NCI-H524 (cell line): ENCODE measurements at regions not wholly inside any gene's neighbourhood (a gene's known extent, or its start where the extent isn't known, plus 50 kb on each side); places are given as distances from the start of the nearest gene placed in this dataset.
A peak's percentile ranks its signal among the peaks of the same experiment; 100 is the strongest.

Experiments
- DNase-seq, 2 experiments: peaks; one replicate each; lab custom pipeline; 2025; lab: John Stamatoyannopoulos, UW

DNA sequence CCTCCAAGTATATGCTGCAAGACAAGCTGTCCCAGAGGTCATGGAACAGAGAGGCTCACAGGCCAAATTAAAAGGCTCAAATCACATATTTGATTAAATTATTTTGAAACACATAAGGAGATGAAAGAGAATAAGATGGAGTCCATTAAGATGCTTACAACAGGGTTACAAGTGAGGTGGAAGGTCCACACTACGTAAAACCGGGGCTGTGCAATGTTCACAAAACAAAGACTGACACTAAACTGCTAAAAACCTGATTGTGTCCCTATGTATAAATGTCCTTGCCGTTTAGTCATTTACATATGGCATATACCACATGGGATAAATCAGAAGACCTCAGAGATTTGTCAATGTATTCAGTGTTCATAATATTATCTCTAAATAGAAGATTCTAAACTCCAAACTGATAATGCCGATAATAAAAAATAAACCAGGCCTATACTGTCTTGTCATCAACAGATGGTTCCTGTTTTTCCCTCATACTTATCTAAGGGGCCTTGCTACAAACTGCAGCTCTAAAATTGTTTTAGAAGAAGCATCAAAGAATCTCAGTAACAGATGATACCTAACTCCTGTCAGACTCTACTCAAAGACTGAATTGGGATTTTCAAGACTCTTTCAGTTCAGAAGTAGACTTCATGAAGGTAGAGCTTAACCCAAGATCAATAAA, 51.8 kb upstream of the RIPOR2 start:
- DNase-seq: no peak

DNA sequence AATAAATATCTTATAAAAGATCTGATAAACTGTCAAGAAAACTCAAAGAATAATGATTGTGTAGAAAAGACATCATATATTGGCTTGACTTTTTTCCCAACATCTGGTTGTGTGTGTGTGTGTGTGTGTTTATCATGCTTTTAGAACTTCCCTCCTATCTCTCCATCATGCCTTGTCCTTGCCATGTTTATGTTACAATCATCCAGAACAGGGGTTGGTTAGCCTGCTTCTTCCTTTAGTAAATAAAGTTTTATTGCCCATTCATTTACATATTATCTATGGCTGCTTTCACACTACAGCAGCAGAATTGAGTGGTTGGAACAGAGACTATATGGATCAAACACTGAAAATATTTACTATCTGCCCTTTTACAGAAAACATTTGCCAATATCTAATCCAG, 52.8 kb upstream of the RIPOR2 start:
- no peak for DNase-seq

DNA sequence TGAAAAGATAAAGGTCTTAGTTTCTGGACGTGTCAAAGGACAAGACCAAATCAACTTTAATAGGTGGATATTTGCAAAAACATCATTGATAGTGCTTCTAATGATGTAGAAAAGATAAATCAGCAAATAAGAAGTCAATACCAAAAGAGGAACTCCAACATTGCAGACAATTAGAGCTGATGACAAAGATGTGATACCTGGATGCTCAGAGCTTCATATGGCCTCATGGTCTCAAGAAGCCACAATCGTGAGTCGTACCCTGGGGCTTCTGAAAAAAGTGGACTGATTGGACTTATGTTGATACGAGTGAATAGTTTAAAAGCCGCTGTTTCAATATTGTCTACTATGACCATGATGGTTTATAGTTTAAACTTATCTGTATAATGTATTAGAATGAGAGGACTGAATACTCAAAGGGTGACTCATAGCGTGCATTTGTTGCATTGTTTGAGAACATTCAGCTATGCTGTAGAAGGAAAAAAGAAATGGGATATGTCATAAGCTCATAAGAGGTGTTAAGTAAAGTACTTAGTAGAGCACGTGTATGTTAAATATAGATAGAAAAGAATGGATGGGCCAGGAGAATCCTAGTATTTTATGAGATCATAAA, 54.6 kb upstream of the RIPOR2 start:
- DNase-seq: no peak

DNA sequence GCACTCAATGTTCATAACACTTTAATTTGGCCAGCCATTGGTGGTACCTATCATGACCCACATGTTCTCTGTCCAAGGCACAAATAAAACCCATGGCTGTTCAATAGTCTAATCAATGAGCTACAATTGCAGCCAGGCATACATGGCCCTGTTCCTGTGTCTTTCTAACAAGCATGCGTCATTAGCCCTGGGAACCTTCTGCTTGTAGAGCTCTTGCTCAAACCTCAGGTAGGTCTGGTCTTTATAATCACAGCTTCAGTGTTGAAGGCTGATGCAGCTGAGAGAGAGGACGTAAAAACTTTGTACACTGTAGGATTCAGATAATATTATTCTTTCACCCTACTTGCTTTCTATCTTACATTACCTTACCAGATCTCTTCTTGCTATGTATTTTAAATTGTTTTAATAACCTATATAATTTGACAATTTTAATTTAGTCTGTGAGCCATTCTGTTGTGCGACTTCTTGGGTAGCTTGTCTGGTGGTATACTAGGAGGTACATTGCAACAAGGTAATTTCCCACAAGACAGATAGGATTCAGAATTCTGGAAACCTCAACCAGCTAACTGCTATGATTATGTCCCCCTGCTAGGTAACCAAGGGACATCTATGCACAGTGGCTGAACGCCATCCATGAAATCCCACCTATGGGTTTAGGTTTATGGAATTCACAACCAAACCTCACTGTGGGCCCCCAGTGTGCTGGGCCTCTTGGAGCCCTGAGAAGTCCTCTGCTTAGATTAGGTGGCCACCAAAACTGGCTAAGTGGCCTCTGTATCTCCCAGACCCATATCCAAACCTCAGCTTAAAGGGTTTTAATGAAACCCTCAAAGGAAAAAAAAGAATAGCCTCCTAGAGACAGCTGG, 55.4 kb upstream of the RIPOR2 start:
- no peak for DNase-seq

DNA sequence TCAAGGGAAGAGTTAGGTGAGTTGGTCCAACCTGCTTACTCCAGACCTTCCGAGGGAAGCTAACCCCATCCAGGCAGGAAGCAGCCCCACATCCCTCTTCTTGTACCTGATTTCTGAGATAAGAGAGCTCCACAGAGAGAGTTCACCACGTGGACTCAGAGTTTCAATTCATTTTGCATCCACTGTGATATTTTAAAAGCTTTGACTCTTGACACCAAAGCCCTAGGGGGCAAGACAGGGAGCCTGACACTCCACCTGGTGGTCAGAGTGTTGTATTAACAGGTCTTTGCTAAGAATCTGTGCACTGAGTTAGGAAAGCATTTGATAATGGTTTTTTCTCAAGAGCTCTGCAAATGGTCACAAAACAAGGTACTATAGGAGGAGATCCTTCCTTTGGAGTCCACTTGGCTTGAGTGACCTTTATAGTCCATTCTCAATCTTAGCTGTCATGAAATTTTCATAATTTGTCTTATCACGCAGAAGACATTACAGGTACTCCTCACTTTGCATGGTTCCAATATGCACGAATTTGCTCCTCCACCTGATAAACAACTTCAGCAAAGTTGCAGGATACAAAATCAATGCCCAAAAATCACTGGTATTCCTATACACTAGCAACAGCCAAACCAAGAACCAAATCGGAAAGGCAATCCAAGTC, 56.2 kb upstream of the RIPOR2 start:
- DNase-seq: peak; percentile 42 to 72

DNA sequence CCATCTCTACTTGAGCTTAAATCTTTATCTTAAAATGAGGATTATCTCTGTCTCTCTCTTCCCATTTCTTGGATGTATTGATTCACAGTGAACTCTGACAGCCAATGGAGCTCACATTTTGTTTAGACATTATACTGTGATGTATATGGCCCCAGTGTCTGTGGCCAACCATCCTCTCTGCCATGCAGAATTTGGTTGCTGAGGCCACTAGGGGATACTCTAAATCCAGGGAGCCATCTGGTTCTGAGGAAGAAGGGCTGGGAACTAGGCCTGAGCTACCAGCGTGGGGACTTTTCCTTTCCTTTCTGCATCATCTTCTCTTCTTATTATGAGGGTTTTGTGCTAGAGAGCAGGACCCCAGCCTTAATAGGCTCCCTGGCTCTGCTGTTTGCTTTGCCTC, 59.1 kb upstream of the RIPOR2 start:
- no peak for DNase-seq

DNA sequence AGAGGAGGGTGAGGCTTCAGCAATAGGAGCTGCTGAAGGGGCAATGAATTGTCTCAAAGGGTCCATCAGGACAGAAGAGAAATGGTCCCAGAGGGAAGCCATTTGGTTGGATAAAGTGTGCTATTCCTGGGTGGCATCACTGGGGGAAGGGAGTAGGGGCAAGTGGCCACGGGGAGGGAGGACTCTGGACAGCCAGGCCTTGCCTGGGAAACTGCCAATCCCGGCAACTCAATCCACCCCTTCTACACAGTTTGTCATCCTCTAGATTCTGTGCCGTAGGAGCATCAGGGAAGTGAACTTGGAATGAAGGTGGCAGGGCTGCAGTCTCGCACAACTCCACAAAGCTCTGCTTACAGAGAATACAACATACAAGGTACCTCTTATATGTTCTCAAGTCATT, 59.5 kb upstream of the RIPOR2 start:
- DNase-seq: no peak

DNA sequence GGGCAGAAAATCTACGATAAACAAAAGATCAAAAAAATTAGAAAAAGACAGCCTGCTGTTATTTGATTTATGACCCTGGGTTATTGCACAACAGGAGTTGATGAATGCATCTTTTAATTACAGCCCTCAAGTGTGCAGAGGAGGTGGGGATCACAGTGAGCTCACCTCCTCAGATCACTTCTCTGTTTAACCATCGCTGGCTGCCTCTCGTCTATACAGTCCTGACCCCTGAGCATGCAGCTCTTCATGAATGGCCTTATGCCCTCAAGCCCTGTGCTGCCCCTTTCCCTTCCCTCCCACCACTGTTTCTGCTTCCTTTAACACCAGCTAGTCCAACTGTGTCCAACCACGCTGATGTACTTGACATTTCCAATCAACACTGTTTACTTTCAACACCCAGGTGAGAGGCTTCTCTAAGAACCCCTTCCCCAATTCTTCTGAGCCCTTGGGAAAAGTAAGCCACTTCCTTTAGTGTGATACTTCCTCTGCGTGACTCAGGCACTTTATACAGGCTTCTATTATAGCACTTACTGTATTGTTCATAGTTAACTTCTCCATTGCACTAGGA, 60.6 kb upstream of the RIPOR2 start:
- no peak for DNase-seq

DNA sequence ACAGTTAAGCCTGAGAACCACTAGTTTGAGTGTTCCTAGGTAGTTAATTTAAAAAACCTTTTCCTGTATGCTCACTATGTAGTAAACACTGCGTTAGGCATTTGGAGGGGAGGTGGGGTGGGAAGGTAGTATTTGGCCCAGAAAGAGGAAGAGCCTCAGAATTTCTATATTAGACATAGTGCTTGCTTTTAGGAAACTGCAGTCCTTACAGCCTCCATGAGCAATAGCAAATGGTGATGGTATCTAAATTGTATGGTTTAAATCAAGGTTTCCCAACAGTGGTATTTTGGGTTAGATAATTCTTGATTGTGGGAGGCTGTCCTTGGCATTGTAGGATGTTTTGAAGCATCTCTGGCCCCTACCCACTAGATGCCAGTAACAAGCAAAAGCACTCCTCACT, 61.5 kb upstream of the RIPOR2 start:
- DNase-seq: no peak

DNA sequence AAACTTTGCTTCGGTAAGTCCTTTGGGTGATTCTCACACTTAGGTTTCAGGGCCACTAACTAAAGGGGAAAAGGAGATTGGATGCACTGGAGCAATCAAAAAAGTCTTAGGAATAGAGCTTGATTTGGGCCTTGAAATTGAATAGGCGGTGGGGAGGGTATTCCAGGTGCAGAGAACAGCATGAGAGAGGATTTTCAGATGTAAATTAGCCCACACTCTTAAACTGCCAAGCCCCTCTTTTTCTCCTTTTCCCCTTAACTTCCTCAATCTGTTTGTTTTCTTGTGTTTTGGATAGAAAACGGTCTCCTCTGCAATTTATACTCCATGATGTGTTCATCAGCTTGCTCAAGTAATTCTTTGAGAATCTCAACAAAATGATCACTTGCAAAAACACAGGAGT, 62.1 kb upstream of the RIPOR2 start:
- DNase-seq: no peak

DNA sequence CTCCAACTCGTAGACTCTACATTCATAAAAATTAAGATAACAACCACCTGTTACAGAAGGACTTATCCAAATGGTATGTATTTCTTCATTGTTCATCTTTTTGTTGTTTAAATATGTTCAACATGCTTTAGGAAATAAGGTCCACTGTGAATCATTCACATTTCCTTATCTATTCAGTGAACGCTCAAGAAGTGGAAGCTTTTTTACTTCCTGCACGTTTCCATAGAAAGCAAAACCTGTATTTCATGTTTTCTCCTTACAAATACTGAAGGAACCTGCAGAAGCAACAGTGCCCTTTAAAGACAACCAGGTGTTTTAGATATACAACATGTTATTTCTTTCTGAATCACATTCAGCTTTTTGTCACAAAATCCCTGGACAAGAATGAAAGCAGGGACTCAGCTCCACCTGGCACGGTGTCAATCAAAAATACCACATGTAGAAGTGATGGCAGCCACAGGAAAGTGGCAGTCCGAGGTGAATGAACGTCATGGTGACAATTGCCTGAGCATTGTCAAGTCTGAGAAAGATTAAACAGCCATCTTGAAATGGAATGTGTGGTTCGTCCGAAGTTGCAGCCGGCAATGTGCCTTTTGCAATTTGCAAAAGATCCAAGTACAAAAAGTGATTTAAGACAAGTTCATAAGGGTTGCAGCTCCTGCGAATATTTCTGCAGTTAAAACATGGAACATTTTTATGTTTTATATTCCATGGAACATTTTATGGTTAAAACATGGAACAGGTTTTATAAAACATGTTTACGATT, 66.7 kb upstream of the RIPOR2 start:
- DNase-seq: no peak

DNA sequence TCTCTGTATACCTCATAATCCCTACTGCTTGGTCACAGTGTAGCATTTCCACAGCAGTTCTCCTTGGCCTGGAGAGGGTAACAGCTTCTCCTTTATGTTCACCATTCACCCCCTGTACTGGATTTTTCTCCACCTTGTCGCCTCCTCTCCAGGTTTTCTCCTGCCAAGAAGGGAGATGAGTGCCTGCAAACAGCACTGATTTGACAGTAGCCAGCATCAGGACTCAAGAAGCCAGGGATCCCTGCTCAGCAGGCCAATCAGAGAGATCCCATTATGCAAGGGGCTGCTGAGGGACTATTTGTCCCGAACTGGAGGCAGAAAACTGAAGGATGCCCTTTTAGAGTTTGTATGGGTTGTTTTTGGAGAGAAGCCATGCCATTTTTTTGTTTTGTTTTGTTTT, 68.6 kb upstream of the RIPOR2 start:
- no peak for DNase-seq

DNA sequence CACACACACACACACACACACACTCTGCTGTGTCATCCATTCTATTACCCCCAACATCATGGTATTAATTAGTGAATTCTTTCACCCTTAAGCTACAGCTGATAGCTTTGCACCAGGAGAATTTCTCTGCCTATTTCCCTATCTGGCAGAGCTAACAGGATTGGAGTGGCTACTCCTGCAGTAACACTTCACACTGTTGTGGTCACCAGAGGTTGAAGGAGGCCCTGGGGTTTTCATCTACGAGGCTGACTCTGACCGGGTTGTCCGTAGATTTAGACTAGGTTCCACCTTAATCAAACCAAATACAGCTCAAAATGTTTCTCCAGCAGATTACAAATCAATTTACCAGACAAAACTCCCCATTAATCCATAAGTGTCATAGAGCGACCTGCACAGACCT, 69.2 kb upstream of the RIPOR2 start:
- no peak for DNase-seq

DNA sequence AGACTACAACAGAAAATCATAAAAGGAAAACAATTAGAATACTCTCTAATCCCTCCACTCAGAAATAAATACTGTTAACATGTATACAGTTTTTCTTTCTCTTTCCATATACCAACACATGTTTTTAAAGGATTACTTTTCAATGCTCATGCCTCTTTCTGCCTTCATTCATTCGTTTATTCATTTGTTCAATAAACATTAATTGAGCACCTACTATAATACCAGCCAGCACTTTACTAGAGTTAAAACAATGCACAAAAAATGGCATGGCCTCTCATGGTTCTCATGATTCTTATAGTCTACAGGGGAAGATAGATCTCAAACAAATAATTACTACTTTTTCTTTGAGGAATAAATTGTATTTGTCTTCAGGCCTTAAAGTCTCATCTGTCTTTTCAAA, 70.3 kb upstream of the RIPOR2 start:
- no peak for DNase-seq

DNA sequence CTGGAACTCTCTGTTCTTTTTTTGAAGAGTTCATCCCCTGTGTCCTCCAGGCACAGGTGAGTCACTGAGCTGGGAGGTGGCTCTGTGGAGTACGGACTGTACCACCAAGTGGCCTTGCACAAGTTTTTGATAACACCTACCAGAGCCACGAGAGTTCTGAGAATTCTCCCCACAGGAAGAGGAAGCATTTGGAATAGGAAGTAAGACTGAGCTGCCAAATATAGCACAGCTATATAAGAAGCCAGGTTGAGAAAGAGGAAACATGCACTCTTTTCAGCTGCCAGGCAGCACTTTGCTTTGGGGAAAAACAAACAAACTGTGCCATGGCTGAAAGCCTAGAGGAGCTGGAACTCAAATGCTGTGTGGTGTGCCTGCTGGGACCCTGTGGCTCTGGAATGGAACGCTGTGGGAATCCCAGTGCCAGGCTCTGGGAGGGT, 70.8 kb upstream of the RIPOR2 start:
- no peak for DNase-seq

DNA sequence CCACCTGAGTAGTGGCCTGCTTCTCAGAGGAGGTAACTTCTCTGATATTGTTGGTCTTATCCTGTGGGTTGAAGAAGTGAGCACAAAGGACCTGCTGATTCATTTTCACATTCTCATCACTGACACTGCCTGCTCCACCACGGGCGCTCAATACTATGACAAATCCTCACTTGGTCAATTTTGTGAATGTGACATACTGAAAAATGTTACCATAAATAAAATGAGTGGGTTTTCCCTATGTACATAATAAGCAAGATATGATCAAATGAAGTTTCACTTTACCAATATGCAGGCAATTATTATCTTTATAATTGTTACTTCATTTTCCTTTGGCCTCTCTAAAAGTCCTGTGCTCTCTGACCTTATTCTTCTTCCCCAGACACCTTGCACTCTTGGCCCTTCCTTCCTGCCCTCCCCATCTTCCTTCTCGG, 71.5 kb upstream of the RIPOR2 start:
- DNase-seq: no peak

DNA sequence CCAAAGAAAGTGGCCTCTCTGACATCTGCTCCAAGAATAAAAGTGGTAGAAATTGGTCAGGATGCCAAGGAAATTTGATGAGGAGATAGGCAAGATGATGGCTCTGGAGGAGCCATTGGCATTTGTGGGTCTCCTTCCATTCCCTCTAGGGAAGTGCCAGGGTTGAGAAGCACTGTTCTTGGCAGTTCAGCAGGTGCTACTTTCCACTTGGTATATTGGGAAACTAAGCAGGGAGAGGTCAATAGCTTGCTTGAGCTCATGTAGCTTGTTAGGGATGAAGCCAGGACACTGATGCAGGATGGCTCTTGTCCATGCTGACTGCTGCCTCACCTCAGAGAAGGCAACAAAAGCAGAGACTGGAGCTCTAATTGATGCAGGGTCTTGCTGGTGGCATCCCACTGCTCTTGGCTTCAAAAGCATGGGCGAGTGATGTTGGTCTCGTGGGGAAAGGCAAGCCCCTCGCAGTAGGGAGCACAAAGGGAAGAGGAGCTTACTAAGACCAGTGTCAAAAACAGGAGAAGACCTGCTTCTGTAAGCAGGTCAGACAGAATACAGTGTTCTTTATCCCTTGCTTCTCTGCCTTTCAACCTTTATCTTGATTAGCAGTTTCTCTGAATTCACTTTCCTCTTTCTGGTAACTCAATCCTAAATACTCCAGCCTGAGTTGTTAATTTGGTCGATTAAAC, 73.1 kb upstream of the RIPOR2 start:
- no peak for DNase-seq

DNA sequence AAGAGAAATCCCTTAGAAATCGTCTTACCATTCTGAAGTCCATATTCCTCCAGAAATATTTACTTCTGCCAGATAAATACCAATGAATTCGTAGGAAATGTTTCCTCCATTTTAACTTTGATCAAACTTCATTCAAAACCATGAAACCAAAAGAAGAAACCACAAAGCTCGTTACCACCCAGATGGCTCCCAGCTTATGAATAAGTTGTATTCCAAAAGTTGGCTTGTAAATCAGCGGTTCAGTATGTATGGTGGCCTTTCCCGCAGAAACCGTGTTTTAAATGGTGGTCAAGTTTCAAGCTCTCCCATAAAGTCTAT, 73.6 kb upstream of the RIPOR2 start:
- DNase-seq: no peak

DNA sequence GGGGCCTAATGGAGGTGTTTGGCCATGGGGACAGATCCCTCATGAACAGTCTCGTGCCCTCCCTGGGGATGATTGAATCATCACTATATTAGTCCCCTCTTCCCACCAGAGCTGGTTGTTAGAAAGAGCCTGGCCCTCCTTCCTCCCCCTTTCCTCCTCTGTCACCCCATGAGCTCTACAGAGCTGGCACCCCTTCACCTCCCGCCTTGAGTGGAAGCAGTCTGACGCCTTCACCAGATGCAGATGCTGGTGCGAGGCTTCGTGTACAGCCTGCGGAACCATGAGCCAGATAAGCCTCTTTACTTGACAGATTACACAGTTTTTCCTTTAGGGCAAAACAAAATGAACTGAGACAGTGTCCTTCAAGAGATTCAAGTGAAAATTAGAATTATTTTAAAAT, 74.4 kb upstream of the RIPOR2 start:
- DNase-seq: no peak

DNA sequence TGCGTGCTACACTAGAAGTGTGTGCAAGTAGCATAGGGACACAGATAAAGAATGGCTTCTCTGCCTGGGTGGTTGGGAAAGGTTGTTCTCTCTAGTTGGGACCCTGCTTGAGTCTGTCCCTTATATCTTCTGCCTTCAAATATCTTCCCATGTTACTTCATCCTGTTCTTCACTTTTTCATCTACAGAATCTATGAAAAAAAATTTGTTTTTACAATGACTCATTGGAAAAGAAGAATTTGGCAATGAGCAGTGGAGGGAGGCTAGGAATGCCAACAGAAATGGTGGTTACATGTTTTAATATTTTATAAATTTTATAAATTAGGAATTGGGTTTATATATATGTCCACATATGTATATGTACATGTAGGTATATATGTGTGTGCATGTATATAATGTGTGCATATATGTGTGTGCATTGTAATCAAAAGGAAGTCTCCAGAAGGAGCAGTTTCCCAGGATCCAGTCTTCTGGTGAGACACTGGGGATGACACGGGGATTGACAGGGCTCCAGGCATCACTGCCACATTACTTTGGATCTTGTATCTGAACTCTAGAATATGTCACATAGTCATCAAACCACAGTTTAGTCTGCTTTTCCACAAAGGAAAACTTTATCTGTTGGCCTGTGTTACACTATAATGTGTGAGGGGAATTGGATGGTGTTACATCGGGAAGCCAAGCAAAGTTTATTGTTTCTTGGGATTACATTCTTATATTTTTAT, 75.3 kb upstream of the RIPOR2 start:
- no peak for DNase-seq
